ENCODE measurements at regions not wholly inside any gene's neighbourhood (a gene's known extent, or its start where the extent isn't known, plus 50 kb on each side); places are given as distances from the start of the nearest gene placed in this dataset.

GRCh38 chr6:49087369-49087768 is 375.7 kb downstream of the MMUT start:
- TF ChIP-seq YY1 (IDR thresholded peaks at IDR 0.05; ENCODE audit: low read depth) (no peak), TAF1 (IDR thresholded peaks at IDR 0.05; ENCODE audit: low read depth) (no peak), RAD21 (IDR thresholded peaks at IDR 0.05; ENCODE audit: low read depth) (no peak), ZBTB7A (IDR thresholded peaks at IDR 0.05; ENCODE audit: low read depth) (no peak), MAX (IDR thresholded peaks at IDR 0.05) (no peak)

Measured in Ishikawa (cell line).